NCI-H345 (cell line): ENCODE measurements at regions not wholly inside any gene's neighbourhood (a gene's known extent, or its start where the extent isn't known, plus 50 kb on each side); places are given as distances from the start of the nearest gene placed in this dataset.

ENCODE experiments used
- DNase-seq: peaks from one replicate; lab custom pipeline; 2025; lab: John Stamatoyannopoulos, UW

GRCh38 chr18:78151948-78152725 lies 827.5 kb upstream of the SALL3 start:
- no peak for DNase-seq

GRCh38 chr18:78153362-78153761 lies 826.3 kb upstream of the SALL3 start:
- DNase-seq: no peak

DNA sequence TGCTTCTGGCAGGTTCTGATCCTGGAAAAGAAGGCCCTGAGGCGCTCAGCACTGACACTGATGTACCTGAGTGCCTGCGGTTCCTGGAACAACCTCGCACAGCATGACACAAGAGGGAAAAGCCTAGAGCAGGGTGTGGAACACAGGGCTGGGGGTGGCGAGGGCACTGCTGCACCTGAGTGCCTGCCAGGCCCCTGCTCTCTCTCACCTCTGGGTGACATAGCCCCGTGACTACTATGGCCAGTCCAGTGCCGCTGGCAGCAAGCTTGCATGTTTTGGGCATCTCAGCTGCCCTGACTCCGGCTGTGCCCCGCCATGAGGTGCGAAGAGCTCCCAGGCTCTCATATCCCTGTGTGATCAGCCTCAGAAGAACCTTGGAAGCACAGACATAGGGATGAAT lies 825.2 kb upstream of the SALL3 start:
- DNase-seq: no peak

- DNase-seq: no peak
Observed at GRCh38 chr18:78154853-78155252, 824.8 kb upstream of the SALL3 start.

DNA sequence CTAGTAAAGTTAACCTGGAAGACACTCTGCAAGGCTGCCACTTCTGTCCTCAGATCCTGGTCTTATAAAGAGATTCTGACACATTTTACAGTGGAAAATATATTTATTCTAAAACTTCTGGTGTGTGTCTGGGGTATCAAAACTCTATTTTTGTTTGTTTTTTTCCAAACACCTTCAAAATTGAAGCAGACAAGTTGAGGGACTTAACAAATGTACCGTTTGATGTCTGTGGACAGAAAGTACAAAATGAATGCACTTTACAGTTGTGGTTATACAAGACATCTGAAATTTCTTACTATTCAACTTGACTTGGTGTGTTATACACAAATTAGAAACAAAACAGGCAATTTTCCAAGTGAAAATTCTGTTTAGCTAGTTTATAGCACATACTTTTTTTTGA lies 823.2 kb upstream of the SALL3 start:
- DNase-seq: no peak

- no peak for DNase-seq
Observed at GRCh38 chr18:78158943-78159342, 820.7 kb upstream of the SALL3 start.

DNA sequence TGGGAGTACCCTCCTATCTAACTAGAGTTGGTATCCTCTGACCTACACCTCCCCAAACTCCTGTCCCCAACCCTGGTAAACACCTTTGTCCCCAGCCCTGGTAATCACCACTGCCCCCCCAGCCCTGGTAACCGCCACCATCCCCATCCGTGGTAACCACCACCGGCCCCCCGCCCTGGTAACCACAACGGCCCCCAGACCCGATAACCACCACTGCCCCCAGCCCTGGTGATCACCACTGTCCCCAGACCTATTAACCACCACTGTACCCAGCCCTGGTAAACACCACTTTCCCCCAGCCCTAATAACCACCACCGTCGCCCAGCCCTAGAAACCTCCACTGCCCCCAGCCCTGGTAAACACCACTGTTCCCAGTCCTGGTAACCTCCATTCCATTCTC lies 820.2 kb upstream of the SALL3 start:
- no peak for DNase-seq

DNA sequence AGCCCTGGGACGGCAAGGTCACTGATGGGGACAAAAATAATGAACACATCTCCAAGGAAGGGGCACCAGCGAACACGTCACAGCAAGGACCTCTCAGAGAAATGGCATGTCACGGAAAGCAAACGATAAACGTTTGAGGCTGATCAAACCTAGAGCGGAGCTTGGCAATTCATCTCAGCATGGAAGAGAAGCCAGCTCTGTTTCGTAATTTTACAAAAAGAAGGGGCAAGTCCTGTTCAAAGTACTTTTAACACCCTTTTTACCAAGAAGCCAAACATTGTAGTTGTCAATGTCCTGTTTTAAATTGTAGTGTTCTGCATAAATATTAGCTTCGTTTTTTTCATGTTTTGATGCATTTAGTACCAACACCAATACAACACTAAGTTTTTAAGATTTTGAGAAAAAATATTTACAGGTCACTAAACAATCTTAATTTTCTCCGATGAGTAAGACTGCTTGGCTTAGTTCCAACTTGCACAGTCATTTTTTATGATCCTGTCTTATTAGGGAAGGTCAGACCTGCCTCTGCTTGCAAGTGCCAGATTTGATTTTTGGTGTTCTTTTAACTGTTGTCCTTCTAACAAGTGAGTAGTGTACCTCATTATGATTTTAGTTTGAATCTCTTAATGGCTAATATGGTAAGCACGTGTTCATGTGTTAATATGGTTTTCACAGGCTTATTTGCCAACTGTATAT lies 818.5 kb upstream of the SALL3 start:
- DNase-seq: no peak

- DNase-seq: peak; percentile 28
Observed at GRCh38 chr18:78165525-78165924, 814.1 kb upstream of the SALL3 start.

- DNase-seq: no peak
Observed at GRCh38 chr18:78168526-78168925, 811.1 kb upstream of the SALL3 start.

GRCh38 chr18:78169174-78169864 lies 810.3 kb upstream of the SALL3 start:
- no peak for DNase-seq

- no peak for DNase-seq
Observed at GRCh38 chr18:78171954-78172353, 807.7 kb upstream of the SALL3 start.

DNA sequence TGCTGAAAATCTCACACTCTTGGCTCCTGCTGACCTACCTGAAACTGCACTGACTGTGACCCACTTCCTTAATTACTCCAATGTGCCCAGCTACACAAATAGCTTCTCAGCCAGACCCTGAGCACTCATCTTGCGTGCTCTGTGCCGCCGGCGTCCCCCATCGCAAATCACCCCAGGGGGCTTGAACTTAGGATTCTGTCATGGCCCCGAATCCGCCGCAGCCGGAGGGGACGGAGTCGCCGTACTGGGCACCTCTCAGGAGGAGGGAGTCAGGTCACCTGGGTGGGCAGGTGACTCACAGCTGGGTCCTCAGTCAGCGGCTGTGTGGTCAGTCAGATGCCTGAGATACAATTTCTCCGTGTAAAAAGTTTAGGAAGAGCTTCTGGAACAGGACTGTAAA lies 804.9 kb upstream of the SALL3 start:
- DNase-seq: no peak

GRCh38 chr18:78178812-78179211 lies 800.8 kb upstream of the SALL3 start:
- no peak for DNase-seq

- no peak for DNase-seq
Observed at GRCh38 chr18:78180741-78181140, 798.9 kb upstream of the SALL3 start.

DNA sequence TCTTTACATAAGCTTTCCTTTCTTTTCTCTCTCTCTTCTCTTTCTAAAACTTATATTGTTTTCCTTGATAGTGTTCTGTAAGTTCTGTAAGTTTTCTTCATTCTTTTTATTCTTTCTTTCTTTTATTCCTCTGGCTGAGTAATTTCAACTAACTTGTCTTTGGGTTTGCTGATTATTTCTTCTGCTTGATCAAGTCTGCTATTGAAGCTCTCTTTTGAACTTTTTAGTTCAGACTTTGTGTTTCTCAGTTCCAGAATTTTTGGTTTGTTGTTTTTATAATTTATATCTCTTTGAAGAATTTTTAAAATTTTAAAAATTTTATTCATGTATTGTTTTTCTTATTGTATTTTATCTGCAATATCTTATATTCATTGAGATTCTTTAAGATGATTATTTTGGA lies 795.8 kb upstream of the SALL3 start:
- no peak for DNase-seq

GRCh38 chr18:78191276-78191675 lies 788.3 kb upstream of the SALL3 start:
- DNase-seq: no peak

DNA sequence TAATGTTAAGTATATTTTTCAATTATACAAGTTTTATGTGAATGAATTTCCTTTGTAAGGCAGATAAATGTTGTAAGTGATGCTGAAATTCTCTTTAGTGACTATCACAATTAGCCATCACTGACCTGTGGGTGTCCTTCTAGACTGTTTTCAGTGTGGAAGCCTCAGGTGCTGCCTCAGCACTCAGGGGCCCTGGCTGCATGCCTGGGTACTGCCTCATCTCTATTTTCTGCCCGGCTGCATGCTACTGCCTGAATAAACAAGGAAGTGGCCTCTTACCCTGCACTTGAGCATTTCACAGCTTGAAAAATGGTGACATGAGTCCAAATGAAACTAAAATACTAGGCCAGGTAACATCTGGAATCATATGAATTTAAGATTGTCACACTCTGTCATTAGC lies 787.6 kb upstream of the SALL3 start:
- peak; percentile 89 for DNase-seq

GRCh38 chr18:78196280-78196679 lies 783.3 kb upstream of the SALL3 start:
- DNase-seq: no peak

DNA sequence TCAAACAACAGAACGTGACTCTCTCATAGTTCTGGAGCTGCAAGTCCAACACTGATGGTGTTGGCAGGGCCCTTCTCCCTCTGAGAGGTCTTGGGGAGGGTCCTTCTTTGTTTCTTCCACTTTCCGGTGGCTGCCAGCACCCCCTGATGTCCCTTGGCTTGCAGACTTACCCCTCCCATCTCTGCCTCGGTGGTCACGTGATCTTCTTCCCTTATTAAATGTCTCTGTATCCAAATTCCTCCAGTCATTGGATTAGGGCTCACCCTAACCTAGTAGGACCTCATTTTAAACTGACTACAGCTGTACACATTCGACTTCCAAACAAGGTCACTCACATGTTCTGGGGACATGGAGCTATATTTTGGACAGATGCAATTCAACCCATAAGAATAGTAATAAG lies 780.6 kb upstream of the SALL3 start:
- no peak for DNase-seq

GRCh38 chr18:78199611-78200010 lies 780.0 kb upstream of the SALL3 start:
- no peak for DNase-seq

DNA sequence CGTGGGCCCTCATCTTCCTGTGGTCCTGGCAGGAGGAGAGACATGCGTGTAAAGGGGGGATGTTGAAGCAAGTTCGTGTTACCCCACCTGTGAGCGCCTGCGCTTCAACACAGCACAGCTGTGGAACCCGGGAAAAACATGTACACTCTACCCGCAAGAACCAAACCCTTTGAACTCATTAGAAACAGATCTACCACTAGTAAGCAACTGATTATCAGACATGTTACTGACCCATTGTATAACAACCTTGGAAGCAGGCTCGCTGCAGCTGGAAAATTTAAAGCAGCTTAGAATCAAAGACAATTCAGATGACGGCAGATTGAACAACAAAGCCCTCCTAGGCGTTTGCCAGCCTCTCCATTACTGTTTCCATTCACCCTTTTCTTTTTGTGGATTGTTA lies 771.7 kb upstream of the SALL3 start:
- no peak for DNase-seq

DNA sequence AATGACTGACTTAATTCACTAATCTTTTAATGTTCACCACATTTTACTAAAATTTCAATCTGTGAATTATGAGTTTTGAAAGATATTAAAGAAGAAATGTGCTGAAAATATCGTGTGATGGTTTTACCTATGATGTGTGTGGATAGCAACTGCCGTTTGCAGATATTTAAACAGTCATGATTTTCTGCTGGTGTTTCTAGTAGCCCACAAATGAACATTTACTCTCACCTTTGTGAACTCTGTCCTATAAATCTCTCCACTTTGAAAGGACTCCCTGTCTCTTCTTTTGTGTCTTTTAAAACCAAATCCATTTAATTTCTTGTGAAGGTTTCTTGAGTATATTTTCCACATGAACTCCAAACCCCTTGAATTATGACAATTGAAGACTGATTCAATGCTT lies 771.2 kb upstream of the SALL3 start:
- no peak for DNase-seq
